PC-3 (cell line): ENCODE measurements at regions not wholly inside any gene's neighbourhood (a gene's known extent, or its start where the extent isn't known, plus 50 kb on each side); places are given as distances from the start of the nearest gene placed in this dataset.

Experiments used
- ATAC-seq: fragments of 200-7000 bp; cut with Tn5 transposase; 2 replicates; pipeline ENCODE4 v1.9.1; 2020; ENCODE audit warnings: mild to moderate bottlenecking, moderate library complexity
- BruUV-seq: library from RNA; stranded (reverse); fragments of 400-500 nt; replicated peaks from 2 replicates; lab custom pipeline; 2021; lab: Mats Ljungman, UMichigan
- CTCF ChIA-PET: fragments of 300-600 bp; sonication (Branson Sonifier 250); formaldehyde crosslinking; loops from one replicate; lab custom pipeline; 2022; ENCODE audit warnings: antibody characterized with exemption; lab: Charles Lee
- POLR2A ChIA-PET: fragments of 300-600 bp; sonication (Branson Sonifier 250); formaldehyde crosslinking; loops from one replicate; lab custom pipeline; 2022; ENCODE audit warnings: antibody characterized with exemption; ENCODE audit not compliant: unreplicated experiment; lab: Charles Lee
- DNase-seq: peaks from one replicate; pipeline ENCODE4 v3.0.0-alpha.2; 2015
- H2AFZ ChIP-seq: fragments of 300-600 bp; sonication (generic); 2 replicates; pipeline ENCODE4 v1.6.0; 2016; ENCODE audit warnings: antibody characterized with exemption, low read length
- H3F3A ChIP-seq: fragments of 300-600 bp; sonication (generic); one replicate; pipeline ENCODE4 v1.6.0; 2017; ENCODE audit warnings: antibody characterized with exemption, low read length, control low read depth, mild to moderate bottlenecking; ENCODE audit not compliant: unreplicated experiment
- H3K27ac ChIP-seq: fragments of 300-600 bp; sonication (generic); 2 replicates; pipeline ENCODE4 v1.5.1; 2016; ENCODE audit warnings: mild to moderate bottlenecking, low read length
- H3K27me3 ChIP-seq: fragments of 300-600 bp; sonication (generic); 2 replicates; pipeline ENCODE4 v1.6.1; 2016; ENCODE audit warnings: low read length, mixed read lengths
- H3K36me3 ChIP-seq: fragments of 300-600 bp; sonication (generic); 2 replicates; pipeline ENCODE4 v1.6.1; 2016; ENCODE audit warnings: low read depth, mixed run types, low read length, mixed read lengths
- H3K4me1 ChIP-seq: fragments of 300-600 bp; sonication (generic); 2 replicates; pipeline ENCODE4 v1.5.1; 2016; ENCODE audit warnings: low read length; ENCODE audit not compliant: insufficient read depth
- H3K4me2 ChIP-seq: fragments of 300-600 bp; sonication (generic); 2 replicates; pipeline ENCODE4 v1.6.0; 2016; ENCODE audit warnings: low read length
- H3K4me3 ChIP-seq: fragments of 300-600 bp; sonication (generic); 2 replicates; pipeline ENCODE4 v1.5.1; 2016; ENCODE audit warnings: mild to moderate bottlenecking, low read length, mixed read lengths
- H3K79me2 ChIP-seq: fragments of 300-600 bp; sonication (generic); 2 replicates; pipeline ENCODE4 v1.6.1; 2017; ENCODE audit warnings: low read length, mixed read lengths
- H3K9ac ChIP-seq: fragments of 300-600 bp; sonication (generic); 2 replicates; pipeline ENCODE4 v1.6.0; 2016; ENCODE audit warnings: mild to moderate bottlenecking, low read length
- H3K9me2 ChIP-seq: fragments of 300-600 bp; sonication (generic); replicated peaks from 2 replicates; pipeline ENCODE4 v1.6.1; 2016; ENCODE audit warnings: mixed run types, low read length, mixed read lengths
- H3K9me3 ChIP-seq: fragments of 300-600 bp; sonication (generic); 2 replicates; pipeline ENCODE4 v1.6.1; 2016; ENCODE audit warnings: low read length, mixed read lengths
- H4K20me1 ChIP-seq: fragments of 300-600 bp; sonication (generic); 2 replicates; pipeline ENCODE4 v1.6.1; 2016; ENCODE audit warnings: low read length, mixed read lengths
- EZH2 ChIP-seq: fragments of 300-600 bp; sonication (generic); IDR thresholded peaks from one replicate; pipeline ENCODE4 v1.6.1; 2017; ENCODE audit warnings: antibody characterized with exemption, mild to moderate bottlenecking, low read length; ENCODE audit not compliant: unreplicated experiment
- EZH2phosphoT487 ChIP-seq: fragments of 300-600 bp; sonication (generic); IDR thresholded peaks from 2 replicates; pipeline ENCODE4 v1.6.1; 2018; ENCODE audit warnings: mild to moderate bottlenecking, antibody characterized with exemption, low read length, borderline replicate concordance
- intact Hi-C: fragments of 100-400 bp; cut with micrococcal nuclease; formaldehyde crosslinking; loops from 2 replicates; pipeline ENCODE4 v1.9.0; 2023
- TF ChIP-seq, protein P1 (sequence below): fragments of 300-600 bp; sonication (generic); conservative IDR thresholded peaks from 2 replicates; pipeline ENCODE4 v1.5.1; 2017; ENCODE audit warnings: antibody characterized with exemption, low read depth, mild to moderate bottlenecking, low read length

DNA sequence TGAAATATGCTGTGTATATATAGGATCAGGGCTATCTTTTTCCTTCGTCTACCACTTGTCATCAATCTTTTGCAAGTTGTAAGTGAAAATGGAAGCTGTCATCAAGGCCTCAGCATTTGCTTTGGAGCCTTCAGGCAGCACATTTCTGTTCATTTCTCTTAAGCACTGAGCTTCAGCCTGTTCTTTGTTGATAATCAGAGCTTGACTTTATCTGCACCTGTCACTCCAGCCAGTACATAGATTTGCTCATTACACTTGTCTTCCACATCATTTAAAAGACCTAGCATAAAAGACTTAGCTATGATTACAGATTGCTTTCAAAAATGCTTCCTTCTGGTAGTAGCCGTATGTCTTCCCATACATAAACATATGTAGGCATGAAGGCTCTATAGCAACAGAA, 189.8 kb upstream of the GRIK2 start:
- TF ChIP-seq EZH2phosphoT487, result no peak
- TF ChIP-seq EZH2, result no peak
- TF ChIP-seq, protein P1, sequence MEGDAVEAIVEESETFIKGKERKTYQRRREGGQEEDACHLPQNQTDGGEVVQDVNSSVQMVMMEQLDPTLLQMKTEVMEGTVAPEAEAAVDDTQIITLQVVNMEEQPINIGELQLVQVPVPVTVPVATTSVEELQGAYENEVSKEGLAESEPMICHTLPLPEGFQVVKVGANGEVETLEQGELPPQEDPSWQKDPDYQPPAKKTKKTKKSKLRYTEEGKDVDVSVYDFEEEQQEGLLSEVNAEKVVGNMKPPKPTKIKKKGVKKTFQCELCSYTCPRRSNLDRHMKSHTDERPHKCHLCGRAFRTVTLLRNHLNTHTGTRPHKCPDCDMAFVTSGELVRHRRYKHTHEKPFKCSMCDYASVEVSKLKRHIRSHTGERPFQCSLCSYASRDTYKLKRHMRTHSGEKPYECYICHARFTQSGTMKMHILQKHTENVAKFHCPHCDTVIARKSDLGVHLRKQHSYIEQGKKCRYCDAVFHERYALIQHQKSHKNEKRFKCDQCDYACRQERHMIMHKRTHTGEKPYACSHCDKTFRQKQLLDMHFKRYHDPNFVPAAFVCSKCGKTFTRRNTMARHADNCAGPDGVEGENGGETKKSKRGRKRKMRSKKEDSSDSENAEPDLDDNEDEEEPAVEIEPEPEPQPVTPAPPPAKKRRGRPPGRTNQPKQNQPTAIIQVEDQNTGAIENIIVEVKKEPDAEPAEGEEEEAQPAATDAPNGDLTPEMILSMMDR, result no peak
- intact Hi-C loops, result no loop called here
- H2AFZ ChIP-seq, result no peak overlapping the region
- H3K27ac ChIP-seq, result no peak overlapping the region
- H3K4me1 ChIP-seq, result no peaks in the 10 kb centered on the region
- H3K9ac ChIP-seq, result no peak overlapping the region
- no peaks in the 10 kb centered on the region for H3K27me3 ChIP-seq
- H3F3A ChIP-seq, result no peaks in the 10 kb centered on the region
- H3K4me2 ChIP-seq, result no peak overlapping the region
- no peaks in the 10 kb centered on the region for H3K36me3 ChIP-seq
- no TSS peak for BruUV-seq
- no peaks in the 10 kb centered on the region for H3K79me2 ChIP-seq
- ChIA-PET CTCF (no interaction called here), POLR2A (no interaction called here)
- no peak overlapping the region for H3K4me3 ChIP-seq
- ATAC-seq, result no peak
- no peaks in the 10 kb centered on the region for H3K9me3 ChIP-seq
- DNase-seq, result no peak
- no peaks in the 10 kb centered on the region for H3K9me2 ChIP-seq
- H4K20me1 ChIP-seq, result no peaks in the 10 kb centered on the region

DNA sequence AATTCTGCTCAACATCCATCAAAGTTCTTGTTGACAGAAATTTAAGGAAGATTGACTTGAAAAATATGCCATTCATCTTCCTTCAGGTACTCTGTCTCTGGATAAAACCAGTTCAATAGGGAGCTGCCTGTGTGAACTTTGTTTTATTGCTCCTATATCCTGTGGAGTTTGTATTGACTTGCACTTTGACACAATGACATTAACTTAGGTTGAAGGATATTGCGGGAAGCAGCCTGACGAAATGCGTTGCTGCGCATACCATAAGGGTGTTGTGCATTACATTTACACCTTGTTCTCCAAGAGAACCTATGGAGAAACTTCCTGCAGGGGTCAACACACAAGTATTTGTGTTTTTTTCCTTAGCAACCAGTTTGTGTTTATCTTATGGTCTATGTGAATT, 185.4 kb upstream of the GRIK2 start:
- DNase-seq (no peak), ATAC-seq (no peak)
- Histone ChIP-seq H3K9me3 (no peaks in the 10 kb centered on the region), H3K4me3 (no peak overlapping the region), H3K4me1 (no peaks in the 10 kb centered on the region), H3F3A (no peaks in the 10 kb centered on the region), H3K4me2 (no peak overlapping the region), H2AFZ (no peak overlapping the region), H3K27me3 (no peaks in the 10 kb centered on the region), H4K20me1 (no peaks in the 10 kb centered on the region), H3K36me3 (no peaks in the 10 kb centered on the region), H3K79me2 (no peaks in the 10 kb centered on the region), H3K27ac (no peak overlapping the region), H3K9me2 (no peaks in the 10 kb centered on the region), H3K9ac (no peak overlapping the region)
- ChIA-PET POLR2A (interaction anchor here (0.6 kb wide), 1 partner anchor 18 kb away, joined by 4 read pairs; no protein-coding TSS in a partner anchor), CTCF (no interaction called here)
- TF ChIP-seq EZH2 (no peak), EZH2phosphoT487 (no peak)
- TF ChIP-seq, protein P1, result no peak
- intact Hi-C loops, result no loop called here
- no TSS peak for BruUV-seq

DNA sequence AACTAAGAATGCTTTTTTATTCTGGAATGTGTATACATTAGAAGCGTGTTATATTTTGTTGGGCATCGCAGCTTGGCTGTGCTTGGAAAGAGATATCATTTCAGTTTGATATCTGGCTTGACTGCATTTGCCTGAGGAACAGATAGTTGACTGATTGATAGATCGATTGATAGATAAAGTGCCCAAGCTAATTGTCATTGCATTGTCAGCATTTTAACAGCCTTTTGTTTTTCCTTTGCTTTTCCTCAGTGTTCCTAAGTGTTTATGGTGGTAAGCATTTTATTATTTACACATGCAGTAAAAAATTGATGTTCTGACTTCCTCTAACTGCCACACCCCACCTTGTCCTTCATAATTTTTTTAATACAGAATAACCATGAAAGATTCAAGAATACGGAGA, 180.9 kb upstream of the GRIK2 start:
- ChIA-PET POLR2A (interaction anchor here (0.7 kb wide), 1 partner anchor 216 kb away, joined by 4 read pairs; no protein-coding TSS in a partner anchor), CTCF (no interaction called here)
- no peak overlapping the region for H3K27ac ChIP-seq
- no peak overlapping the region for H3K4me2 ChIP-seq
- no TSS peak for BruUV-seq
- DNase-seq (no peak), ATAC-seq (no peak)
- TF ChIP-seq, protein P1, result no peak
- TF ChIP-seq EZH2, result no peak
- H4K20me1 ChIP-seq, result no peaks in the 10 kb centered on the region
- H3K4me3 ChIP-seq, result no peak overlapping the region
- intact Hi-C loops, result no loop called here
- H3K9me3 ChIP-seq, result no peaks in the 10 kb centered on the region
- H3K27me3 ChIP-seq, result no peaks in the 10 kb centered on the region
- H3K4me1 ChIP-seq, result no peaks in the 10 kb centered on the region
- H3K9me2 ChIP-seq, result no peaks in the 10 kb centered on the region
- H3K36me3 ChIP-seq, result no peaks in the 10 kb centered on the region
- no peak overlapping the region for H3K9ac ChIP-seq
- H3K79me2 ChIP-seq, result no peaks in the 10 kb centered on the region
- H2AFZ ChIP-seq, result no peak overlapping the region
- H3F3A ChIP-seq, result no peaks in the 10 kb centered on the region
